ENCODE measurements at regions not wholly inside any gene's neighbourhood (a gene's known extent, or its start where the extent isn't known, plus 50 kb on each side); places are given as distances from the start of the nearest gene placed in this dataset.

DNA sequence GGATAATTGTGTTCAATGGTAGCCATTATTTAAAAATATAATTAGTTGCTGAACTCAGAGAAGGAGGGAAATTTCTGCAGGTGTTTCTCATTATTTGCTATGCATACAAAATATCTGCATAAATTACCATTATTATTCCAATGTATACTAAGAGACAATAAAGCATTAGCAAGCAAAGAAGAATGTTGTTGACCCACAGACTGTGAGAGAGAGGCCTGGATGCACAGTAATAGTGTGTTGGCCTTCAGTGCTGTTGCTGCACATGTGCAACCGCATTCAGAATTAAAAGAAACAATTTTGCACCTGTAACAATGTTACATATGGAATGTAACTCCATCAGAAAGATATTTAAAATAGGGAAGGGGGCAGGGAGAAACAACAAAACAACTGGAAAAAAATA lies 155.6 kb upstream of the KCNH8 start:
- TF ChIP-seq, protein P1, sequence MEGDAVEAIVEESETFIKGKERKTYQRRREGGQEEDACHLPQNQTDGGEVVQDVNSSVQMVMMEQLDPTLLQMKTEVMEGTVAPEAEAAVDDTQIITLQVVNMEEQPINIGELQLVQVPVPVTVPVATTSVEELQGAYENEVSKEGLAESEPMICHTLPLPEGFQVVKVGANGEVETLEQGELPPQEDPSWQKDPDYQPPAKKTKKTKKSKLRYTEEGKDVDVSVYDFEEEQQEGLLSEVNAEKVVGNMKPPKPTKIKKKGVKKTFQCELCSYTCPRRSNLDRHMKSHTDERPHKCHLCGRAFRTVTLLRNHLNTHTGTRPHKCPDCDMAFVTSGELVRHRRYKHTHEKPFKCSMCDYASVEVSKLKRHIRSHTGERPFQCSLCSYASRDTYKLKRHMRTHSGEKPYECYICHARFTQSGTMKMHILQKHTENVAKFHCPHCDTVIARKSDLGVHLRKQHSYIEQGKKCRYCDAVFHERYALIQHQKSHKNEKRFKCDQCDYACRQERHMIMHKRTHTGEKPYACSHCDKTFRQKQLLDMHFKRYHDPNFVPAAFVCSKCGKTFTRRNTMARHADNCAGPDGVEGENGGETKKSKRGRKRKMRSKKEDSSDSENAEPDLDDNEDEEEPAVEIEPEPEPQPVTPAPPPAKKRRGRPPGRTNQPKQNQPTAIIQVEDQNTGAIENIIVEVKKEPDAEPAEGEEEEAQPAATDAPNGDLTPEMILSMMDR (IDR thresholded peaks at IDR 0.05; ENCODE audit: low read length), result no peak
- TF ChIP-seq EZH2 (IDR thresholded peaks at IDR 0.05; ENCODE audit: borderline replicate concordance, low read length), result no peak
